GM21390 (cell line): ENCODE measurements at regions not wholly inside any gene's neighbourhood (a gene's known extent, or its start where the extent isn't known, plus 50 kb on each side); places are given as distances from the start of the nearest gene placed in this dataset.
A peak's percentile ranks its signal among the peaks of the same experiment; 100 is the strongest.

Source experiments
- ATAC-seq: cut with Tn5 transposase; IDR thresholded peaks from one replicate; pipeline ENCODE4 v1.9.1; 2021; ENCODE audit not compliant: unreplicated experiment

DNA sequence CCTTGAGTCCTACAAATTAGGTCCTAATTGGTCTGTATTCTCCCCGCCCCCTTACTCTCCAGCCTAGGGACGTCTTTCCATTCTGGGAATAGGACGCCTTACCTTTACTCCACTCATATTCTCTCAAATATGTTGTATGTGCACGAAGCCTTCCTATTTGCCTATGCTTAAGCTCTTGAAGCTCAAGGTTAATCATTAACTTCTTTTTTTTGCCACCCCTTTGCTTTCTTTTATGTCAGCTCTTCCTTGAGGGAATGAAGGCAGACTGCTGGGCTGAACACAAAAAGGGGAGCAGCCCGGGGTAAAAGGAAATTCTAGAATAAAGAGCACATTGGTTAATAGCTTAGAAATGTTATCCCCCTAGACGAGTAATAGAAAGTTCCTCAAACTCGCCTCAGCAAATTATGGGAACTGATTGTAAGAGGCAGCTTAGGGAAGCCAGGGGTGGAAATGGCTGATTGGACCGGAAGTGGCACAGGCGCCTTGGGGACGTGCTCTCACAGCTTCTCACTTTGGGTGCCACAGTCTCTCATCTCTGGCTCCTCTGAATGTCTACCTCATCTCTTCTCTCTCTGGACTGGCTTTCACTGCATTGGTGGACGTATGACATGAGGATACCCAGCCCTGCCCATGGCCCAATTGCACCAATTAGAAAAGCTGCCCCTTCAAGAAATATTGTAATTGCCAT lies 122.3 kb upstream of the IL12B start:
- no peak for ATAC-seq

DNA sequence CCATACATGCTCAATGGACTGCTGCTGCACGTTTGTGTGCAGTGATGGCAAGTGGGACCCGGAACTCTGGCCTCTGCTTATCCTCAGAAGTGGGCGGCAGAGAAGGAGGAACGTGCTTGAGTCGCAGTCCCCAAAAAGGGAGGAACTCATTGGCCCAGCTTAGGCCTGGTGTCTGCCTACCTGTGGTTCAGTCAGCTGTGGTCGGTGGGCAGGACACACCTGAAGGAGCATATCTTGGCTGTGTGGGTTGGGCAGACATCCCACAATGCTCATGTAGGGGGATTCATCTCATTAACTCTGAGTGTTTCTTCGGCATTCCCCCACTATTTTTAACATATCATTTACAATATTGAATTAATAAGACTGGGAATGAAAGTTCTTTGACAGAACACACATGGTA lies 122.9 kb upstream of the IL12B start:
- ATAC-seq, result no peak

DNA sequence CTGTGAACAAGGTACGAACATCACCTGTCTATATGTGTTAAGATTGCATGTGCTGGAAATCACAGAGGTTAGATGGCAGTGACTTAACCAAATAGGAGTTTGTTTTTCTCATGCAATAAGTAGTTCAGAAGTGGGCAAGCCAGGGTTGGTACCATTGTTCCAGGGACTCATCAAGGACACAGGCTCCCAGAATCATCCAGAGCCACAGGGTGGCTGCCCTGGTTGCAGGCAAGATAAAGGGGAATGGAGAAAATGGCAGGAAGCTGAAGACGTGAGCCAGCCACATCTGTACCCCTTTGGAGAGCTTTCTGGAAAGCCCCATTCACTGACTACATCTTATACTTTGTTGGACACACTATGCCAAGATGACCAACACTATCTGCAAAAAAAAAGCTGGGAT lies 126.0 kb upstream of the IL12B start:
- ATAC-seq, result no peak

DNA sequence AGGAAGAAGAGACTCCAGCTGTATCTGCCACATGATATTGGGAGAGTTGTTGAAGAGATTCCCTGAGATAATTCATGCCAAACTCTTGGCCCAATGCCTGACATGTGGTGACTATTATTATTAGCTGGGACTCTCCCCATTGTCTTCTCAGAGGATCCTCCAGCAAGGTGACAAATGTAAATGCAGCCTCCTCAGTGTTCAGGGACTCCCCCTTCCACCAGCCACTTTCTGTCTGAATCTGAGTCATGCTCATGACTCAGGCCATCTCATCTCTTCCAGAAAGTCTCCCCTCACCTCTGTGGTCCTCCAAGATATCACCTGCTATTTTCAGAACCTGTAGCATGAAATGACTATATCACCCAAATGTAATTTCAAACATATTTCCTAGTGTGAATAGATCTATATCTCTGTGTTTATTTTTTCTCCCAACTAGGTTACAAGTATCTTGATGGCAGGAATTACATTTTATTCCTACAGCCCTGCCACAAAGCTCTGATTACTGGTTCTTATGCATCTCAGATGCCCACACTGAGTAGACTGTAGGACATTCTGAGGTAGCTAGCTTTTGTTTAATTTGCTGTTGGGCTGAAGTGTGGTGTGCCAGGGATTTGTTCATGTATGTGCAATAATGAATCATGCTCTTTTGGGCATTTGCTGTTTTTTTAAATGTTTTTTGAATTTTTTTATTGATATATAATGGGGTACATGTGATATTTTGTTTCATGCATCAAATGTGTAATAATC lies 126.6 kb upstream of the IL12B start:
- ATAC-seq, result peak; percentile 88

DNA sequence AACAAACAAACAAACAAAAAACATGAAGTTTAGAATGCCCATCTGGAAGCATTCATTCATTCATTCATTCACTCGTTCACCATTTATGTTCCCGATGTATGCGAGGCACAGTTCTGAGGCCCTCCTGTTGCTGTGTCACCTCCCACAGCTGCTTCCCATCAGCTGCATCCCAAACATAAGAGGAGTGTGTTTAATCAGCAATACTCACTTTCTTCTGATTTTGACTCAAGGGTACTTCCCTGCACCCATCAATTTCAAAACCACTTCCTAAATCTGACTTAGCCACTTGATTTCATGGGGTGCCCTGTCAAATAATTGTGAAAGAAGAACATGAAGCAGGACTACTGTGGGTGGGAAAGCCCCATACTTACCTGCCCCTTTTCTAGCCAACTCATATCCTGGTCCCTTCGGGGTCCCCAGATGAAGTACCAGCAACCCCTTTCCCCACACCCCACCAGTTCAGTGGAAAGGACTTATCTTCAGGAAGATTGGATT lies 128.0 kb upstream of the IL12B start:
- no peak for ATAC-seq

DNA sequence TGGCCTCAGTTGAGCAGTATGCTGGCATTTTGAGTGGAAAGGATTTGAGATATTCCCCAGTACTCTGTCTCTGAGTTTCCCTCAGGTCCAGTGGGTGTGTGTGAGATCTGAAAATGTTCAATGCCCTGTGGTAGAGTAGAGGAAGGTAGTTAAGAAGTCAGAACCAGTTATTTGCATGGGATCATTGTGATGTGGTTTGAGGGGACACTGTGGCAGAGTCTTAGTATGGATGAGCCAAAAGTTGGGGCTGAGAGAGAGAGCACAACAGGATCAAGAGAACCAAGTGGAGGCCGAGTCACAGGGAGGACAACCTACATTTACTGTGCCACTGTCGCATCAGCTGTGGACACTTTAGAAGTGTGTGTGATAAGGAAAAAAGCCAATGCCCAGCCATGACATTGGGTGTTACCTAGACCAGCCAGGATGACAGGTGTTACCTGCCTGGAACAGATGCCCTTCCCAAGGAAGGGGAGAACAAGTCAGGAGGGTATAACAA lies 128.9 kb upstream of the IL12B start:
- no peak for ATAC-seq

DNA sequence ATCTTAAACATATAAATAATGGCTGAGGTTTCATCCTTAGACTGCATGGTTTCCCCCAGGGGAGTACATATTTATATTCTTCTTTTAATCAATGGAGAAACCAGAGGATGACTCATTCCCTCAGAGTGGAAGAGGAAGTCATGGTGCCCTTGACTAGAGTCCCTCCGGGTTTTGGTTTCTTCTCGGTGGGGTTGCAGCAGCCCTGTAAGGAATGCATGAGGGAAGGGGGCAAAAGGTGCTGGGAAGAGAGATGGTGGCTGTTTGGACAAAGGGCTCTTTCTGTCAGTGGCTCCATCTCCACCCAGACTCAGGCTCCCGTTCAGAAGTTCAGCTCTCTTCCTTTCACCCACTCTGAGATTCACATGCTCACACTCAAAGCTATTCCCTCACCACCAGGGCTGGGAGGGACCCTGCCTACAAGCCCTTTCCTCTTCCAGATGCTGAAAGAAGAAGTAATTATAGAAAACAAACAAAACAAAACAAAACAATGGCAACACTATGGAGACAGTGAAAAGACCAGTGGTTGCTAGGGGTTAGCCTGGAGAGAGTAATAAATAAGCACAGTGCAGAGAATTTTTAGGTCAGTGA lies 129.8 kb upstream of the IL12B start:
- ATAC-seq, result no peak

DNA sequence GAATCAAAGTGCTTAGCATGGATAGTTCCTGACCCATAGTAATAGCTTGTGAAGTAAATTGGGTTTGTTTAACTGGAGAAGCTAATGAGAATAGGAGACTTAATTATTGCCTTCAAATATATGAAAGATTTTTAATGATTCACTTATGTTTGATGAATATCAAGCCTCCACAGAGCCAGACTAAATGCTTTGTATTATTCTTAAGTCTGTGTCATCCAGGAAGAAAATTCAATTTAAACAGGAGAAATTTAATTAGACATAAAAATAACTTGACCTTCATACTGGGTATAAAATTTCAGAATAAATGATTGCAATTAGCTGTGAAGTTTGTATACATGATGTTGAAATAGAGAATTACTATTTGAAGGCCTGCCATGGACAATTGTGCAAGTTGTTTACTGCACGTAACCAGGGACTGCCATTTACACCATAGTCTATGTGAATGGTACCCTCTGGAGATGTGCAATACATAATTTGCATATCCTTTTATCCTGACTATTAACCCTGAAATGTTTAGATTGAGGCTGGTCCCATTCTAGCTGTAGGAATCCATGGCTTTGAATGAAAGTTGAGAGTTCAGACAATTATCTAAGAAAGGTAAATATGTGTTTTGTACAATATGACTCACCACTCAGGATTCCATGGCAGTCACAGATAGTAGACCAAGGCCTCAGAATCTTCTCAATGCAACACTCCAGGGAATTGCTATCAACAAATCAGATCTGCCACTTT lies 133.5 kb upstream of the IL12B start:
- ATAC-seq, result no peak

DNA sequence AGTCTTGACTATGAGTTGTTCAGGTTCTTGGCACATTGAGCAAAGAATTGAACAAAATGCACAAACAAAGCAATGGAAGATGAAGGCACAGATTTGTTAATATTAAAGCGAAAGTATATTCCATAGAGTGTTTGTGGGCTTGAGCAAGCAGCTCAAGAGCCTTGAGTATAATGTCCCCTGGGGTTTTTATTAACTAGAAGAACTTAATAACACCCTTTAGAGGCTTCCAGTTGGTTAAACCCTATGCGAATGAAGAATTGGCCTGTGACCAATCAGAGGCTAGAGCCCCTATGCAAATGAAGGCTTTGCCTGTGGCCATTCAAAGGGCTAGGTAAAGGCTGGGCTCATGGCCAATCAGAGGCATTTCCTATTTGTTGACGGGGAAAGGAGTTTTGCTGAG lies 135.3 kb upstream of the IL12B start:
- no peak for ATAC-seq

DNA sequence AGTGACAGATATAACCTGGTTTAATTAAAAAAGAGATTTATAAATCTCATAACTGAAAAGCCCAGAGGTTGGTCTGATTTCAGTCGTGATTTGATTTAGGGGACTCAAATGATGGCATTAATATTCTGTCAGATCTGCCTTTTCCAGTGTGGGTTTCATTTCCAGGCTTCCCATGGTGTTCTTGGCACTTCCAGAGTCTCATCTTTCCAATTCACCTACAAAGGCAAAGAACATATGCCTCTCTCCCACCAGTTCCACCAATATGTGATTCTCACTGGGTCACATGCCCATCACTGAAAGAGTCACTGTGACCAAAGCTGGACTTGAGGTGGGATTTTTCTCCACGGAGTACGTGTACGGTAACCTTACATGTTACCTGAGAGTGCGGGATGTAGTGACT lies 137.4 kb upstream of the IL12B start:
- ATAC-seq, result no peak

DNA sequence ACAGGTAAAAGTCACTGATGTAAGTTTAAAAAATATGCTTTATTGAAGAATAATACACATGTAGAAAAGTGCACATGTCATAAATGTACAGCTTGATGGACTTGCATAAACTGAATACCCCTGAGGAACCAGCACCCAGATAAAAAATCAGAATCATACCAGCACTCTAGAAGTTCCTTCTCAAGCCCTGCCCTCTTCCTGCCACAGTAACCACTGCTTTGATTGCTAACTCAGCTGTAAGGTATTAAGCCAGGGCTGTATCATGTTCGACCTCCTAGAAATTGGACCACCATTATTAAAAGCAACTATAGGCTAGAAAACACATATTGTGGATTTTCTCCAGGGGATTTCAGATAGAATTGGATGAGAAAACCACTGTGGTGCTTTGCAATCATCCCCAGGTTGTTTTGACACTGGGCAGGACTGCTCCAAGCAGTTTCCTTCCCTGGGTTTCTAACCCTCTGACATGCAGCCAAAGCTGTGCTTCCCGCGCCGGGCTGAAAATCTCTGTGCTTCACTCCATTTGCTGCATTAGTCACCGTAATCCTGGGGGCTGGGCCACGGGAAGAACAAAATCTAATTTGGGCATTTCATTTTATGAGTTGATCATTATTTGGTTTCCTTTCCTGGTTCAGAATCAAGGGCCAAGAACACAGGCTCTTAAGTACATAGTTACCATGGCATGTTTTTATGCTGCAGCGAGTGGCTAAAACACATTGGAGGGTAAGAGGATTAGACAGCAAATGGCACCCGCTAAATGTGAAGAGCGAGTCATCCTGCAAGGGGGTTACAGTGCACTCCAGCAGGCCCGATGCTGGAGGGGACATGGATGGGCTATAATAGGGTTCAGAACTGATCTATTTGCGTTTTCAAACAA lies 139.4 kb upstream of the IL12B start:
- no peak for ATAC-seq

DNA sequence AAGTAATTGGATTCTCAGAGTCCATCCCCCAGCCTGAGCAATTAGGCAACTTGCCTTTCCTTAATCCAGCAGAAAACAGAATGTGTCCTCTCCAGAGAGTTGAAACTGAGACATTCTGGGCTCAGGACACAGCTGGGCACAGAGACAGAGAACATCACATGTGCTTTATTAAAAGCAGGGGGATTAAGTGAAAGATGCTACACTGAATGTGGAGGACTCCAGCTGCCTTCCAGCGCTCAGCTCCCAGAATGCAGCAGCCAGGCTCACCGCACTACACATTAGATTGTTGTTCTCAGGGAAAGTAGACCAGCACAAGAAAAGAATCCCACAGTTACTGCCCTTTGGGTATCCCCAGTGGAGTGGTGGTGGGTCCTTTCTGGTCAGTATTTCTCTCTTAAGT lies 141.6 kb upstream of the IL12B start:
- ATAC-seq, result no peak

DNA sequence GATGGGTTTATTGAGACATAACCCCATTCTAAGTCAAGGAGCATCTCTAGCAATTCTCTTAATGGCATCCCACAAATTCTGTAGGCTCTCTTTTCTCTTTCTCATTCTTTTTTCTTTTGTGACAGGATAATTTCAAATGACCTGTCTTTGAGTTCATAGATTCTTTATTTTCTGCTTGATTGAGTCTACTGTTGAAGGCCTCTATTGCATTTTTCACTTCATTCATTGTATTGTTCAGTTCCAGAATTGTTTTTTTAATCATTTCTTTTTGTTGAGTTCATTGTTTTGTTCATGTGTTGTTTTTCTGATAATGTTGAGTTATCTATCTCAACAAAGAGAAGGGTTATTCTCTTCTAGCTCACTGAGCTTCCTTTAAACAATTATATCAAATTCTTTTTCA lies 144.7 kb upstream of the IL12B start:
- ATAC-seq, result no peak

DNA sequence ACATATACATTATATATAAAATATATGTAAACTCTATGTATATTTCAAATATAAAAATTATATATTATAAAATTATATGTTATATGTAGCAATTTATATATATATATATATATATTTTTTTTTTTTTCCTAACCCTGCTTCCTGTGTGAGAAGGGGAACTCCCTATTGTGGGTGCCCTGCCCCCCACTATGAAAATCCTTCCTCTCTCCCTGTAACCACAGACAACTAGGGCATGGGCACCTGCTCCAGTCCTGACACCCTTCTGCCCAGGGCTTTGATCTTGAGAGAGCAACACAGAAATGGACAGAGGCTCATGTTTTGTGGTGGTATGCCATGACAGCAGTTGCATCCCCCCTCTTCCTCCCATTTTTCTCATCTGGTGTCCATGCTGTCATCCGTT lies 148.7 kb upstream of the IL12B start:
- no peak for ATAC-seq

DNA sequence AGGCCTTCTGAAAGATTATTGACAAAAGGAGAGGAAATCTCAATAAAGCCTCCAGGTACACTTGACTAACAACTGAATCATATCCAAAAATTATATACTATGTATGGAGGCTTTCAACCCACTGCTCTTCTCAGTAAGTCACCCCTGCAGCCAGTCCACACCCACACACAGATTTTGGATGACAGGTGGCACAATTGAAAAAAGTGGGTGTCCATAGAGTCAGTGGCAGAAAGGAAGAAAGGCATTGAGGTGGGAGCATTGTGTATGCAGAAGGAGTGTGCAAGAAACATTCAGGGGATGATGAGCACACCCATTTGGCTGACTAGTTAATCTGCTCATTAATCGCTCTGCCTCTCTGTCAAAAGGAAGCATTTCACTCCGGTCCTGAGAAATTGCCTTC lies 150.6 kb upstream of the IL12B start:
- no peak for ATAC-seq

DNA sequence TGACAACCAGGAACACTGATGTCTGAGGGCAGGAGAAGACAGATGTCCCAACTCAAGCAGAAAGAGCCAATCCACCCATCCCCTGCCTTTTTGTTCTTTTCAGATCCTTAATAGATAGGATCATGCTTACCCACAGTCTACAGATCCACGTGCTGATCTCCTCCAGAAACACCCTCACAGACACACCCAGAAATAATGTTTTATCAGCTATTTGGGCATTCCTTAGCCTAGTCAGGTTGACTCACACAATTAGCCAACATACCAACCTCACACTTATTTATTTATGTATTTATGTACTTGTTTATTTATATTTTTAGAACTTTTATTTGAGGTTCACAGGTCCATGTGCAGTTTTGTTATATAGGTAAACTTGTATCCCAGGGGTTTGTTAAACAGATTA lies 151.5 kb upstream of the IL12B start:
- ATAC-seq, result no peak

DNA sequence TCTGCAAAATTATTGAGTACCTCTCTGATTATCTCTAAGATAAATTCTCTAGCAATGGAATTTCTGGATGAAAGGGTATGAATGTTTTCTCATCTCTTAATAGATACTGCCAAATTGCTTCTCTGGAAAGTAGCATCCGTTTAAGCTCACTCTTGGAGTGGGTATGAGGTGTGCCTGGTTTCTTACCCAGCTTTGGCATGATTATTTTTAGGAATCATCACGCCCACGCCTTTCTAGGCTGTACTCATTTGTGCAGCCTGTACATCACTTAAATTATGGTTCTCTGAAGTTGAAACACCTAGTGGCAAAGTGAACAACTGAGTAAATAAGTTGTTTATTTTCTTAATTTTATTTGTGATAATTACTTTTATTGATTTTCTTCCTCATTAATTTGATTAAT lies 156.5 kb upstream of the IL12B start:
- ATAC-seq, result no peak

DNA sequence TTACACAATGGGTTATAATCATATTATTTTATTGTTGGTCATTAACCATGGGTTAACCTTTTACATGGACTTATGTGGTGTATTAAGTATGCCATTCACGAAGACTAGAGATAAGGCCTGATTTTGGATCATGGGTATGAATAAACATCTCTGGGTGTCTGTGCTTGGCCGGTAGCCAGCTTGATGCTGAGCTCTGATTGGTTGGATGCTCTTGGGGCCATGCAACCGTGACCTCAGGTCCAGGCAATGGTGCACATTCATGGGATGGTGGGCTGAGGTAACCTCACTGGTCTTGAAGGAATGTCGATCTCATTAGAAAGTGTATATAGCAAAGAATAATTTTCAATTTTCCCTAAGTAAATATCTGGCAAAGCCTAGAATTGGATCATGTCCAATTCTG lies 158.2 kb upstream of the IL12B start:
- no peak for ATAC-seq

DNA sequence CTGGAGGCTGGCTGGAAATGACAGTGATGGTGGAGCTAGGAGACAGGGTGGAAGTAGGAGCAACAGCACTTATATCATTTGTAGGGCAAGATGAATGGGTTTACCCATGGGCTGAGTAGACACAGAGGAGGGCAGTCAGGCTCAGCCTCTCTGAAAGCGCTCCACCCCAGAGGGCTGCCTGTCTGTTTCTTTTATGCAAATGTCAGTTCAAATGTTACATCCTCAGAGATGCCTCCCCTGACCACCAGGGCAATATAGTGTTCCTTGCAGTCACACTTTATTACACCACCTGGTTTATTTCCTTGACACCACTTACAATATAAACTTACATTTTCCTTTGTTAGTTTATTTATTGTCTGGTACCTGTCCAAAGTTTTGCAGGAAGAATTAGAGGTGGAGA lies 159.5 kb upstream of the IL12B start:
- peak; percentile 49 for ATAC-seq

DNA sequence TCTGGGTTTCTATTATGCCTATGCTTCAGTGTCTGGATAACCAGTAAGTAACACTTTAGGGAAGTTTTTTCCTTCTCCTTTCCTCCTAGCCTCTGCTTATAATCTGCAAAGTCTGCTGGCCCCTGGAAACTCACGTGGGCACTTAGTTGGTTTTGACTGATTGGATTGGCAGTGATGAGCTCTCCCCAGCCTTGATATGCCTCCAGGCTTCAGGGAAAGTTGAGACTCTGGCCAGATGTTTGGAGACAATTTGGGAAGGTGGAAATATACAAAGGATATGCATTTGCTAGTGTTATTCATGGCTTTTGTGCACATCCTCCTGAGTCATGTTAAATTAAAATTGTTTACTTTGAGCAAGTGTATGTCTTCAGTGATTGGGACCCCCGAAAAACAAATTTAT lies 160.2 kb upstream of the IL12B start:
- no peak for ATAC-seq

DNA sequence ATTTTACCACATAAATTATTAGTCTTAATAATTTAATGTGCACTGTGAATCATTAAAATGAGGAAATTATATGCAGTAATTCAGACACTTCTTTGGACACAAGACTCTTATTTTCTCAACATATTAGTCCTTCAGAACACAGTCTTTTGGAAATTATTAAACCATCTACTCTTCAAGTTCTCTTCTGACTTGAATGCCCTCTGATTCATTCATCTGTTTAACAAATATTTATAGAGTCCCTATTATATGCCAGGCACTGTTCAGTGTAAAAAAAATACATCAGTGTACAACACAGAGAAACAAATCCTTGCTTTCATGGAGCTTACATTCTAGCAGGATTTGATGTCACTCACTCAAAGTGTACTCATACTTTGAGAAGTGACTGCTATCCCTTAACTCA lies 163.4 kb upstream of the IL12B start:
- ATAC-seq, result no peak
